ENCODE measurements at regions not wholly inside any gene's neighbourhood (a gene's known extent, or its start where the extent isn't known, plus 50 kb on each side); places are given as distances from the start of the nearest gene placed in this dataset.

- peaks cover 15 to 53% (median 24%) of the 10 kb centered on the region in 6 donors for H3K9me3 Mint-ChIP-seq
- no peak overlapping the region for H3K27ac Mint-ChIP-seq
- H3K36me3 Mint-ChIP-seq, result no peaks in the 10 kb centered on the region
- no peak overlapping the region for H3K4me3 Mint-ChIP-seq
- DNase-seq, result no peak
- no peaks in the 10 kb centered on the region for H3K4me1 Mint-ChIP-seq
- H3K27me3 Mint-ChIP-seq (ENCODE audit: low read depth in 3 of 3), result peaks cover 0 to 4% (median 0%) of the 10 kb centered on the region in 3 donors
Observed at GRCh38 chr13:54901316-54901715, 1872.7 kb downstream of the OLFM4 start.

GRCh38 chr13:54912367-54912766, 1883.8 kb downstream of the OLFM4 start:
- Mint-ChIP-seq H3K4me3 (no peak overlapping the region), H3K36me3 (no peaks in the 10 kb centered on the region), H3K4me1 (no peaks in the 10 kb centered on the region), H3K27ac (no peak overlapping the region), H3K27me3 (ENCODE audit: low read depth in 3 of 3) (no peaks in the 10 kb centered on the region), H3K9me3 (peaks cover 22 to 66% (median 60%) of the 10 kb centered on the region in 6 donors)
- DNase-seq, result no peak

DNA sequence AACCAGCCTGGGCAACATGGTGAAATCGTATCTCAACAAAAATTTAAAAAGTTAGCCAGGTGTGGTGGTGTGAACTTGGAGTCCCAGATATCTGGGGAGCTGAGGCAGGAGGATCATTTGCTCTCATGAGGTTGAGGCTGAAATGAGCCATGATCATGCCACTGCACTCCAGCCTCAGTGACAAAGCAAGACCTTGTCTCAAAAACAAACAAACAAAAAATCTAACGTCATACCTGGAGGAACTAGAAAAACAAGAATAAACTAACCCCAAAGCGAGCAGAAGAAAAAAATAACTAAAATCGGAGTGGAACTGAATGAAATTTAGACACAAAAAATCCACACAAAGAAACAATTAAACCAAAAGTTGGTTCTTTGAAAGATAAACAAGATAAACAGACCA, 1885.1 kb downstream of the OLFM4 start:
- no peaks in the 10 kb centered on the region for H3K36me3 Mint-ChIP-seq
- no peak for DNase-seq
- no peaks in the 10 kb centered on the region for H3K27me3 Mint-ChIP-seq (ENCODE audit: low read depth in 3 of 3)
- peaks cover 25 to 69% (median 59%) of the 10 kb centered on the region in 6 donors for H3K9me3 Mint-ChIP-seq
- no peak overlapping the region for H3K27ac Mint-ChIP-seq
- no peaks in the 10 kb centered on the region for H3K4me1 Mint-ChIP-seq
- H3K4me3 Mint-ChIP-seq, result no peak overlapping the region

- peaks cover 0 to 2% (median 0%) of the 10 kb centered on the region in 3 donors for H3K36me3 Mint-ChIP-seq
- H3K4me3 Mint-ChIP-seq, result no peak overlapping the region
- peaks cover 3 to 40% (median 29%) of the 10 kb centered on the region in 6 donors for H3K9me3 Mint-ChIP-seq
- no peaks in the 10 kb centered on the region for H3K27me3 Mint-ChIP-seq (ENCODE audit: low read depth in 3 of 3)
- DNase-seq, result no peak
- H3K4me1 Mint-ChIP-seq, result no peaks in the 10 kb centered on the region
- no peak overlapping the region for H3K27ac Mint-ChIP-seq
Observed at GRCh38 chr13:54927538-54927937, 1898.9 kb downstream of the OLFM4 start.

DNA sequence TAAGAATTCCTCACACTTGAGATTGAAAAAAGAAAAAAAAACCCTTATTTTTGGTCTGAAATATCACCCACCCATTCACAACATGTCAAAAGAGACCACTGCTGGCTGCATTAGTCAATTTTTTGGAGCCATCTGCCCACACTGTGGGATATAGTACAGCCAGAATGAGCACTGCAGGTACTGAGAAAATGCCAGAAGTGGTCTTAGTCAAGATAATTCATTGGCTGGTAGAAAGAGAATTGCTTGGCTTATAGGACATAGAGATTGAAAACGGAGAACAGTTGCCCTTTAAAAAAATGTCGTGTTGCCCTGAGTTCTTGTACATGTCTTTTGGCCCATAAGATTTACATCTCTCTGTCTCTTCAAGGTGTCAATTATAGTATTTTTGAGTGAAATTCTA, 1899.5 kb downstream of the OLFM4 start:
- DNase-seq, result no peak
- H3K36me3 Mint-ChIP-seq, result peaks cover 0 to 2% (median 0%) of the 10 kb centered on the region in 3 donors
- no peak overlapping the region for H3K4me3 Mint-ChIP-seq
- peaks cover 3 to 40% (median 28%) of the 10 kb centered on the region in 6 donors for H3K9me3 Mint-ChIP-seq
- H3K4me1 Mint-ChIP-seq, result no peaks in the 10 kb centered on the region
- no peak overlapping the region for H3K27ac Mint-ChIP-seq
- no peaks in the 10 kb centered on the region for H3K27me3 Mint-ChIP-seq (ENCODE audit: low read depth in 3 of 3)

DNA sequence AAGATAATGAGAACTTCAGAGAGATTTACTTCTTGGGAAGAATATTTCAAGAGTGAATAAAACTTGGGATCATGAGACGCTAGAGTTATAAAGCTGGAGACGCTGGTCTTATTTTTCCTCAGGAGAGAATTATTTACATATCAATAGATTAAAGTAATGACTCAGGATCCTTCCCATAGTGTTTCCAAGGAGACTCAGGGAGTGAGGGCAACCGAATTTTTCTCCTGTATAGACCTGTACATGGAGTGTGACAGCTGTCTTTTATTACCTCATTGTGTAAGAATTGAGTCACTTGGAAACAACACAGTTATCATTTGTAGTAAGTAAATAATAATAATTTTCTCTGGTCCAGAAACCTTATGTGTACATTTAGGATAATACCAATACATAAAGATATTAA, 1905.5 kb downstream of the OLFM4 start:
- no peak overlapping the region for H3K27ac Mint-ChIP-seq
- H3K4me3 Mint-ChIP-seq, result no peak overlapping the region
- H3K27me3 Mint-ChIP-seq (ENCODE audit: low read depth in 3 of 3), result peaks cover 0 to 2% (median 0%) of the 10 kb centered on the region in 3 donors
- H3K4me1 Mint-ChIP-seq, result no peaks in the 10 kb centered on the region
- peaks cover 9 to 47% (median 34%) of the 10 kb centered on the region in 6 donors for H3K9me3 Mint-ChIP-seq
- peaks cover 0 to 3% (median 2%) of the 10 kb centered on the region in 3 donors for H3K36me3 Mint-ChIP-seq
- DNase-seq, result no peak

DNA sequence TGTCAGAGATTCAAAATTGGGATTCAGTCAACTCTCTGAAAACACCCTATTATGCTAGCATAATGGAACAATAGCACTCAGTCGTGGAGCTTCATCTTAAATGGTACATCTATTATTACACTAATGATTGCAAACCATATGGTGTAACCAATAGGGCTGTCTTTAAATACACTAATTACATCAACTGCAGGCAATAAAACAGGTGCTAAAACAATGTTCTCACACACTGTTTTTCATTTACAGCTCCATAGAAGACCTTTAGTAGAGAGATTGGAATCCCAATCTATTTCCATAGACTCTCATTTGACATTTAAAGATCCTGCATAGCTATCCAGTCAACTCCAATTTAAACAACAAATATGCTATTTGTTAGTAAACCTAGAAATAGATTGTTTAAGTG, 1917.4 kb downstream of the OLFM4 start:
- H3K9me3 Mint-ChIP-seq, result peaks cover 11 to 30% (median 19%) of the 10 kb centered on the region in 6 donors
- no peak for DNase-seq
- no peak overlapping the region for H3K4me3 Mint-ChIP-seq
- H3K27me3 Mint-ChIP-seq (ENCODE audit: low read depth in 3 of 3), result peaks cover 0 to 2% (median 0%) of the 10 kb centered on the region in 3 donors
- H3K36me3 Mint-ChIP-seq, result no peaks in the 10 kb centered on the region
- H3K27ac Mint-ChIP-seq, result no peak overlapping the region
- H3K4me1 Mint-ChIP-seq, result no peaks in the 10 kb centered on the region

- Mint-ChIP-seq H3K27ac (no peak overlapping the region), H3K27me3 (ENCODE audit: low read depth in 3 of 3) (peaks cover 0 to 2% (median 0%) of the 10 kb centered on the region in 3 donors), H3K4me1 (no peaks in the 10 kb centered on the region), H3K36me3 (peaks cover 0 to 4% (median 0%) of the 10 kb centered on the region in 3 donors), H3K9me3 (peaks cover 5 to 33% (median 19%) of the 10 kb centered on the region in 6 donors), H3K4me3 (no peak overlapping the region)
- DNase-seq, result no peak
Observed at GRCh38 chr13:54949735-54950134, 1921.1 kb downstream of the OLFM4 start.

DNA sequence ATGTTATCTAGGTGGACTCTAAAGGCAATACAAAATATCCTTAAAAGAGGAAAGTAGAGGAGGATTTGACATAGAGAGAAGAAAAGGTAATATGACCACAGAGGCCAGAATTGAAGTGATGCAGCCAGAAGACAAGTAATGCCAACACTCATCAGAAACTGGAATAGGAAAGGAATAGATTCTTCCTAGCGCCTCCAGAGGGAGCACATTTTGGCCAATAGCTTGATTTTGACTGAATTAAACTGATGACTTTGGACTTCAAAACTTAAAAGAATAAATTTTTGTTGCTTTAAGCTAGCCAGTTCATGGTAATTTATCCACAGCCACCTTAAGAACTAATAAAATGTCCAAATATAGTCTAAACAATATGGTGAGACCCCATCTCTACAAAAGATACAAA, 1921.9 kb downstream of the OLFM4 start:
- peaks cover 0 to 4% (median 0%) of the 10 kb centered on the region in 3 donors for H3K36me3 Mint-ChIP-seq
- no peaks in the 10 kb centered on the region for H3K4me1 Mint-ChIP-seq

DNA sequence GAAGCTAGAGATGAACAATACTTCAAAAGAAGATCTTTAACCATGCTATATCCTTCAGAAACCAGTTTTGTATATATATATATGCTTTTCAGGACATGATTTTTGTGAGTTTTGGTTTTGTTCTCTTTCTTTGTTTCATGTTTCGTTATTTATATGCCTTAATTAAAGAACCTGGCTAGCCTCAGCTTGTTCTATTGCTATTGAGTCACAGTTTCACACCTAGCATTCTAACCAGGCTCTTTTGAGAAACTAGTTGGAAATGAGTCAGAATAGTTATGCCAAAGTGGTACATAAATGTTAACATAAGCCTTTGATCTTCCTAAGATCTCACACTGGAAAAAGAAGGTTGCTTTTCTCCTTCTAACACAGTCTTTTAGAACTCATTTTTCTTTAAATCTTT, 1925.2 kb downstream of the OLFM4 start:
- Mint-ChIP-seq H3K4me3 (no peak overlapping the region), H3K36me3 (peaks cover 0 to 4% (median 0%) of the 10 kb centered on the region in 3 donors), H3K27ac (no peak overlapping the region)

More for the DNA sequence above, 1921.9 kb downstream of the OLFM4 start:
- no peak for DNase-seq
- Mint-ChIP-seq H3K27ac (no peak overlapping the region), H3K4me3 (no peak overlapping the region), H3K9me3 (peaks cover 4 to 38% (median 19%) of the 10 kb centered on the region in 6 donors), H3K27me3 (ENCODE audit: low read depth in 3 of 3) (peaks cover 0 to 4% (median 0%) of the 10 kb centered on the region in 3 donors)

GRCh38 chr13:54958781-54959180, 1930.2 kb downstream of the OLFM4 start:
- DNase-seq, result no peak
- H3K27ac Mint-ChIP-seq, result no peak overlapping the region
- H3K27me3 Mint-ChIP-seq (ENCODE audit: low read depth in 3 of 3), result peaks cover 0 to 3% (median 0%) of the 10 kb centered on the region in 3 donors
- H3K9me3 Mint-ChIP-seq, result peaks cover 5 to 42% (median 26%) of the 10 kb centered on the region in 6 donors
- H3K36me3 Mint-ChIP-seq, result peaks cover 0 to 3% (median 0%) of the 10 kb centered on the region in 3 donors
- H3K4me3 Mint-ChIP-seq, result no peak overlapping the region
- no peaks in the 10 kb centered on the region for H3K4me1 Mint-ChIP-seq

More for the DNA sequence above, 1925.2 kb downstream of the OLFM4 start:
- peaks cover 7 to 49% (median 21%) of the 10 kb centered on the region in 6 donors for H3K9me3 Mint-ChIP-seq
- H3K4me1 Mint-ChIP-seq, result no peaks in the 10 kb centered on the region
- peaks cover 0 to 5% (median 0%) of the 10 kb centered on the region in 3 donors for H3K27me3 Mint-ChIP-seq (ENCODE audit: low read depth in 3 of 3)
- no peak for DNase-seq

- H3K27ac Mint-ChIP-seq, result no peak overlapping the region
- DNase-seq, result no peak
- H3K9me3 Mint-ChIP-seq, result peaks cover 4 to 30% (median 16%) of the 10 kb centered on the region in 6 donors
- no peaks in the 10 kb centered on the region for H3K4me1 Mint-ChIP-seq
- H3K4me3 Mint-ChIP-seq, result no peak overlapping the region
- H3K36me3 Mint-ChIP-seq, result no peaks in the 10 kb centered on the region
- no peaks in the 10 kb centered on the region for H3K27me3 Mint-ChIP-seq (ENCODE audit: low read depth in 3 of 3)
Observed at GRCh38 chr13:54965881-54966280, 1937.3 kb downstream of the OLFM4 start.

DNA sequence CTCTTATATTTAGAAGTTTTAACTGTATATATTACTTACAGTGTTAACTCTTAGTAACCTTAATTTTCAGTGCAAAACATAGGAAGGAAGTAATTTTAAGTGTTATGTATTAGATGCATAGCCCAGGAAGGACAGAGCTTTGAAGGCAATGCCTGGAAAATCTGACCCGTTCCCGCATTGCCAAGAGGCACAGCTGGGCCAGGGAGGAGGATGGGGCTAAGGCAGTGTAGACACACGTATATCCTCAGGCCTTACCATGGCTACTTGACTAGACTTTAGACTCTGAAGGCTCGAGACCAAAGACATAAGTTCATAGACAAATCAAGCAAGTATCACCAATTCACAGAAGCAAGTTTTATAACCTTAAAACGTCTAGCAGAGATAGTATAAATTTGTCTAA, 1944.2 kb downstream of the OLFM4 start:
- Mint-ChIP-seq H3K9me3 (peaks cover 14 to 34% (median 20%) of the 10 kb centered on the region in 6 donors), H3K27me3 (ENCODE audit: low read depth in 3 of 3) (peaks cover 0 to 1% (median 0%) of the 10 kb centered on the region in 3 donors), H3K36me3 (no peaks in the 10 kb centered on the region), H3K4me1 (no peaks in the 10 kb centered on the region), H3K4me3 (no peak overlapping the region), H3K27ac (no peak overlapping the region)
- DNase-seq, result no peak

- no peak overlapping the region for H3K27ac Mint-ChIP-seq
- H3K4me3 Mint-ChIP-seq, result no peak overlapping the region
- peaks cover 0 to 1% (median 0%) of the 10 kb centered on the region in 3 donors for H3K27me3 Mint-ChIP-seq (ENCODE audit: low read depth in 3 of 3)
- H3K4me1 Mint-ChIP-seq, result no peaks in the 10 kb centered on the region
- H3K9me3 Mint-ChIP-seq, result peaks cover 11 to 35% (median 23%) of the 10 kb centered on the region in 6 donors
- H3K36me3 Mint-ChIP-seq, result no peaks in the 10 kb centered on the region
- DNase-seq, result no peak
Observed at GRCh38 chr13:54975676-54976075, 1947.1 kb downstream of the OLFM4 start.

DNA sequence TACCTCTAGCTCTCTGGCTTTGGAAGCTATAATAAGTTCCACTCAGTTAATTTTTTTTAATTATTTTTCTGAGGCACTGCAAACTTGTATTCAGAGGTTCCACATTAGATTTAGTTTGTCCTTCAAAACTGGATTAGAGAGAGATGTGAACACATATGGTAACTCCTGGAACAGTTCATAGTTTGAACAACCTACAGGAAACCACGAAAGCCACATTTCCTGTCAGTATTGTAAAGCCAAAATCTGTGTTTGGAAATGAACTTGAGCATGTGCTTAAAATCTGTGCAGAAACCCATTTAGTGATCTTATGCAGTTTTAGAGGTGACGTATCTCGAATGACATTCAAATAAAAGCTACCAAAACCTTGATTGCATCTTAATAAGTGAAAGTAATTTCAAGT, 1952.0 kb downstream of the OLFM4 start:
- Mint-ChIP-seq H3K27ac (no peak overlapping the region), H3K4me3 (no peak overlapping the region), H3K9me3 (peaks cover 6 to 34% (median 22%) of the 10 kb centered on the region in 6 donors), H3K36me3 (no peaks in the 10 kb centered on the region), H3K4me1 (no peaks in the 10 kb centered on the region), H3K27me3 (ENCODE audit: low read depth in 3 of 3) (peaks cover 0 to 2% (median 1%) of the 10 kb centered on the region in 3 donors)
- no peak for DNase-seq

Data from immature natural killer cell (primary cell).